ENCODE measurements at regions not wholly inside any gene's neighbourhood (a gene's known extent, or its start where the extent isn't known, plus 50 kb on each side); places are given as distances from the start of the nearest gene placed in this dataset.

DNA sequence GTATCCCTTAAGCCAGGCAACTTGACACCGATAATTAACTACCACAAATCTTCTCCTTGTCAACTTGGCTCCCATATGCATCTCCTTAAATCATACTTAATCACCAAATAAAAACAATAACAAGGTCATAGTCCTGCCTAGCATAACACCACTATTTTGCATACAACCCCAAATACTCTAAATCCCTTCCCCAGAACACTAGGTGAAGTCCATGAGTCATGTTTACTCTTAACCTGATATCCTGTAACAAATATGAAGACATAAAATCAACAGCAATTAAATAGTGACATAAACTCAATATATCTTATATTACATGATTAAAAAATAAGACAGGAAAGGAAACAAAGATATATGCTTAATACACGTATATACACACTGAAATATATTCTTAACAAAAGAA lies 362.0 kb downstream of the ETV1 start:
- TF ChIP-seq, protein P1, sequence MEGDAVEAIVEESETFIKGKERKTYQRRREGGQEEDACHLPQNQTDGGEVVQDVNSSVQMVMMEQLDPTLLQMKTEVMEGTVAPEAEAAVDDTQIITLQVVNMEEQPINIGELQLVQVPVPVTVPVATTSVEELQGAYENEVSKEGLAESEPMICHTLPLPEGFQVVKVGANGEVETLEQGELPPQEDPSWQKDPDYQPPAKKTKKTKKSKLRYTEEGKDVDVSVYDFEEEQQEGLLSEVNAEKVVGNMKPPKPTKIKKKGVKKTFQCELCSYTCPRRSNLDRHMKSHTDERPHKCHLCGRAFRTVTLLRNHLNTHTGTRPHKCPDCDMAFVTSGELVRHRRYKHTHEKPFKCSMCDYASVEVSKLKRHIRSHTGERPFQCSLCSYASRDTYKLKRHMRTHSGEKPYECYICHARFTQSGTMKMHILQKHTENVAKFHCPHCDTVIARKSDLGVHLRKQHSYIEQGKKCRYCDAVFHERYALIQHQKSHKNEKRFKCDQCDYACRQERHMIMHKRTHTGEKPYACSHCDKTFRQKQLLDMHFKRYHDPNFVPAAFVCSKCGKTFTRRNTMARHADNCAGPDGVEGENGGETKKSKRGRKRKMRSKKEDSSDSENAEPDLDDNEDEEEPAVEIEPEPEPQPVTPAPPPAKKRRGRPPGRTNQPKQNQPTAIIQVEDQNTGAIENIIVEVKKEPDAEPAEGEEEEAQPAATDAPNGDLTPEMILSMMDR (conservative IDR thresholded peaks at IDR 0.05; ENCODE audit: low read depth, low read length), result no peak
- TF ChIP-seq EZH2 (IDR thresholded peaks at IDR 0.05; ENCODE audit: borderline replicate concordance, low read depth, low read length, poor library complexity, severe bottlenecking), result no peak
